ENCODE measurements at regions not wholly inside any gene's neighbourhood (a gene's known extent, or its start where the extent isn't known, plus 50 kb on each side); places are given as distances from the start of the nearest gene placed in this dataset.

DNA sequence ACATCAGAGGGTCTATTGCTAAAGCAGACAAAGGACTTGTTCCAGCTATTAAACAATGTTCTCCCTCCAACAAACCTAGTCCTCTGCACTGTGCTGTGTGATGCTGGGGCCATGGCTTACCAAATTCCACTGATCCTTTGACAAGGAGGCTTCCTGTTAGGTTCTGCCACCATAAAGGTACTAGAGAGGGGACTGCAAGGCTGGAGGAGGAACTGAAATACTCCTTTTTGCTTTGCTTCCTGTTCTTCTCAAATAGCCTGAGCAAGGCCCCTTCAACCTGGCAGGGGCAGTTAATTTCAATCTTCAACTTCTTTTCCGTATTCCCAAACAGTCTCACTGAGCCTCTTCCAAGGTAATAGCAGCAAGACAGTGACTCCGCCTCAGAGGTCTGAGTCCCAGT is 286.4 kb upstream of the IRAK1BP1 start:
- TF ChIP-seq POLR2AphosphoS5 (IDR thresholded peaks at IDR 0.05; ENCODE audit: insufficient read depth in 1 of 2, low read depth in 1 of 2) (no peak), POLR2A (IDR thresholded peaks at IDR 0.05) (no peak)
- TF ChIP-seq, protein P1, sequence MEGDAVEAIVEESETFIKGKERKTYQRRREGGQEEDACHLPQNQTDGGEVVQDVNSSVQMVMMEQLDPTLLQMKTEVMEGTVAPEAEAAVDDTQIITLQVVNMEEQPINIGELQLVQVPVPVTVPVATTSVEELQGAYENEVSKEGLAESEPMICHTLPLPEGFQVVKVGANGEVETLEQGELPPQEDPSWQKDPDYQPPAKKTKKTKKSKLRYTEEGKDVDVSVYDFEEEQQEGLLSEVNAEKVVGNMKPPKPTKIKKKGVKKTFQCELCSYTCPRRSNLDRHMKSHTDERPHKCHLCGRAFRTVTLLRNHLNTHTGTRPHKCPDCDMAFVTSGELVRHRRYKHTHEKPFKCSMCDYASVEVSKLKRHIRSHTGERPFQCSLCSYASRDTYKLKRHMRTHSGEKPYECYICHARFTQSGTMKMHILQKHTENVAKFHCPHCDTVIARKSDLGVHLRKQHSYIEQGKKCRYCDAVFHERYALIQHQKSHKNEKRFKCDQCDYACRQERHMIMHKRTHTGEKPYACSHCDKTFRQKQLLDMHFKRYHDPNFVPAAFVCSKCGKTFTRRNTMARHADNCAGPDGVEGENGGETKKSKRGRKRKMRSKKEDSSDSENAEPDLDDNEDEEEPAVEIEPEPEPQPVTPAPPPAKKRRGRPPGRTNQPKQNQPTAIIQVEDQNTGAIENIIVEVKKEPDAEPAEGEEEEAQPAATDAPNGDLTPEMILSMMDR (IDR thresholded peaks at IDR 0.05): no peak
- Histone ChIP-seq H3K36me3 (no peaks in the 10 kb centered on the region), H3K27me3 (no peaks in the 10 kb centered on the region), H3K9me3 (no peaks in the 10 kb centered on the region), H3K4me3 (no peak overlapping the region), H3K27ac (no peak overlapping the region), H3K4me1 (no peaks in the 10 kb centered on the region)
- DNase-seq (ENCODE audit: extremely low spot score in 2 of 2): no peak
- intact Hi-C loops (cut with DNase I): no loop called here

DNA sequence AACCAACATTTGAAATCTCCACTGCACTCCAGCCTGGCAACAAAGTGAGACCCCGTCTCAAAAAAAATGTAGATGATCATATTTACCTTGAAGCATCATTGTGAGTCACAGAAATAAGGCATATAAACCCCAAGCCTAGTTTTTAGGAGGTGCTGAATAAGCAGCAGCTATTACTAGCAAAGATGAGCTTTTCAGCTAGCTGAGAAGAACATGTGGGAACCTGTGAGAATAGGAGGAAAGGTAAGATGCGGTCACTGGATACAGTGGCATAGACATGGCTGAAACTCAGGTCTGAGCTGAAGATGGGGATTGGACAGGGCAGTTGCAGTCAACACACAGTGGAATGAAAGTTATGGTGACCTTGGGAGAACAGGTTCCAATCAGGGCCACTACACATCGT is 284.3 kb upstream of the IRAK1BP1 start:
- TF ChIP-seq POLR2AphosphoS5 (IDR thresholded peaks at IDR 0.05; ENCODE audit: insufficient read depth in 1 of 2, low read depth in 1 of 2) (no peak), POLR2A (IDR thresholded peaks at IDR 0.05) (no peak)
- TF ChIP-seq, protein P1 (IDR thresholded peaks at IDR 0.05): no peak
- Histone ChIP-seq H3K27ac (no peak overlapping the region), H3K36me3 (no peaks in the 10 kb centered on the region), H3K9me3 (no peaks in the 10 kb centered on the region), H3K4me3 (no peak overlapping the region), H3K4me1 (no peaks in the 10 kb centered on the region), H3K27me3 (no peaks in the 10 kb centered on the region)
- intact Hi-C loops (cut with DNase I): no loop called here
- DNase-seq (ENCODE audit: extremely low spot score in 2 of 2): no peak

DNA sequence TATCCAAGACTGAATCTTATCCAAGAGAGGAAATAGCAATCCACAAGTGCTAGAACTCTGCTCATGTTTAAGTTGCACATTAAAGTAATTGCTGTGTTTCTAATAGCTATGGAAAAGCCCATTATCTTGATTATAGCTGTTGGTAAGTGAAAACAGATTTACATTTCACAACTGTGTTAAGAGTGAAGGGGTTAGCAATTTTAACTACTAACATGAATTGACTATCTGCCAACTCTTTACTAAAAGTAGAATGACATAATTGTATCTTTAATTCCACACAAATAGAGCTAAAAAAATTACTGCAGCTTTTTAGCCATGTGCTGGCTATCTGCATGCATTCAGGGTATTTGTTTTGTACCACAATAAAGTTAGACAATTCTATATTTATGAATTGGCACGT is 277.9 kb upstream of the IRAK1BP1 start:
- no peaks in the 10 kb centered on the region for H3K4me1 ChIP-seq
- no peaks in the 10 kb centered on the region for H3K36me3 ChIP-seq
- no peaks in the 10 kb centered on the region for H3K9me3 ChIP-seq
- H3K27me3 ChIP-seq: no peaks in the 10 kb centered on the region
- intact Hi-C loops (cut with DNase I): no loop called here
- no peak overlapping the region for H3K27ac ChIP-seq
- H3K4me3 ChIP-seq: no peak overlapping the region
- TF ChIP-seq, protein P1 (IDR thresholded peaks at IDR 0.05): no peak
- TF ChIP-seq POLR2A (IDR thresholded peaks at IDR 0.05) (no peak), POLR2AphosphoS5 (IDR thresholded peaks at IDR 0.05; ENCODE audit: insufficient read depth in 1 of 2, low read depth in 1 of 2) (no peak)
- DNase-seq (ENCODE audit: extremely low spot score in 2 of 2): no peak

DNA sequence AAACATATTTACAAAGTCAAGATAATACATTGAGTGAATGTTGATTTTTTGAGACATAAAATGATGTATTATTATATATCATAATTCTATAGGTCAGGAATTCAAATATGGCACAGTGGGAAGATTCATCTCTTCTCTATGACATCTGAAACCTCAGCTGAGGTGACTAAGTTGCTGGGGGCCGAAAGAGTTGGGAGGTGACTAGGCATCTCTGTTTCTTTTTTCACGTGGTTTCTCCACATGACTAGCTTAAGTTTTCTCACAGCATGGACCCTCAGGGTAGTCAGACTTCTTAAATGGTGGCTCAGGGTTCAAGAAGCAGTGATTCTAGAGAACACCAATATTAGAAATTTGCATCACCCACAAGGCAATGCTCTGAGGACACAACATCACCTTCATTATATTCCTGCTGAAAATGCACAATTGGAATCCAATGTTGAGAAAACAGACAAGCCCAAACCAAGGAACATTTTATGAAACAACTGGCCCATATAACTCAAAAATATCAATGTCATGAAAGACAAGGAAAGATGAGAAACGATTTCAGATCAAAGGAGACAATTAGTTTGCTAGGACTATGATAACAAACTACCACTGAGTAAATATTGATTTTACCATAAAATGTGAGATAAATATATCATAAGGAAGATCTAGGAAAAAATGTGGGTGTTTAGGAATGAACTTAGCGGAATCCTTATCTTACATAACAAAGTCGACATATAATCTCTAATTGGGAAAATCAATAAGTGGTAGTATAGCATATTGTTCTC is 273.3 kb upstream of the IRAK1BP1 start:
- no peak overlapping the region for H3K4me3 ChIP-seq
- intact Hi-C loops (cut with DNase I): no loop called here
- H3K9me3 ChIP-seq: no peaks in the 10 kb centered on the region
- H3K27me3 ChIP-seq: no peaks in the 10 kb centered on the region
- H3K36me3 ChIP-seq: no peaks in the 10 kb centered on the region
- TF ChIP-seq, protein P1 (IDR thresholded peaks at IDR 0.05): no peak
- TF ChIP-seq POLR2A (IDR thresholded peaks at IDR 0.05) (no peak), POLR2AphosphoS5 (IDR thresholded peaks at IDR 0.05; ENCODE audit: insufficient read depth in 1 of 2, low read depth in 1 of 2) (no peak)
- no peak for DNase-seq (ENCODE audit: extremely low spot score in 2 of 2)
- H3K4me1 ChIP-seq: no peaks in the 10 kb centered on the region
- no peak overlapping the region for H3K27ac ChIP-seq

DNA sequence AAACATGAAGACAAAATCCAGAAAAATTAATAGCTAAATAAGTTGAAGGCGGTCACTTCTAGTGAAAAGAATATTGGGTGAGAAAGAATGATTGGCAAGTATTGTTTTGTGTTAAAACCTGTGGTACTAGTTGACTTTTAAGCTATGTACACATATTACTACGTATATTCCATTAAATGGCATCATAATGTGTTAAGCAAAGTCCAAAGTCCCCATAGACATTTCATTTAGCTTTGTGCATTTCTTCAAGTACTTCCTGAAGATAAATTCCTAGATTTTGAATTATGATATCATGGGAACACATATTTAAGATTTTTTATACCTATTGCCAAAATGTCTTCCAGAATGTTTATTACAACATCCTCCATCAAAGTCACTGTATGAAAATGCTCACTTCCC is 272.7 kb upstream of the IRAK1BP1 start:
- no peak for DNase-seq (ENCODE audit: extremely low spot score in 2 of 2)
- Histone ChIP-seq H3K4me1 (no peaks in the 10 kb centered on the region), H3K4me3 (no peak overlapping the region), H3K27ac (no peak overlapping the region), H3K27me3 (no peaks in the 10 kb centered on the region), H3K36me3 (no peaks in the 10 kb centered on the region), H3K9me3 (no peaks in the 10 kb centered on the region)
- intact Hi-C loops (cut with DNase I): no loop called here
- TF ChIP-seq POLR2A (IDR thresholded peaks at IDR 0.05) (no peak), POLR2AphosphoS5 (IDR thresholded peaks at IDR 0.05; ENCODE audit: insufficient read depth in 1 of 2, low read depth in 1 of 2) (no peak)
- TF ChIP-seq, protein P1 (IDR thresholded peaks at IDR 0.05): no peak
